WERI-Rb-1 (cell line): ENCODE measurements at regions not wholly inside any gene's neighbourhood (a gene's known extent, or its start where the extent isn't known, plus 50 kb on each side); places are given as distances from the start of the nearest gene placed in this dataset.
"Not testable (repeated sequence)": the region's sequence is repeated elsewhere in the genome, so short reads cannot be mapped to it uniquely, and the experiment has no call there.

Experiments used
- DNase-seq: peaks from one replicate; pipeline ENCODE4 v3.0.0-alpha.2; 2020
- H3K27ac ChIP-seq: fragments of 250-450 bp; sonication (Bioruptor Pico); 2 replicates; pipeline ENCODE4 v1.5.1; 2020; ENCODE audit warnings: mild to moderate bottlenecking, moderate library complexity
- H3K27me3 ChIP-seq: fragments of 250-450 bp; sonication (Bioruptor Pico); 2 replicates; pipeline ENCODE4 v1.5.1; 2021; ENCODE audit warnings: mild to moderate bottlenecking, low read depth, moderate library complexity; ENCODE audit not compliant: insufficient read depth, severe bottlenecking
- H3K36me3 ChIP-seq: fragments of 250-450 bp; sonication (Bioruptor Pico); 2 replicates; pipeline ENCODE4 v1.5.1; 2020; ENCODE audit warnings: mild to moderate bottlenecking, moderate library complexity
- H3K4me3 ChIP-seq: 2 replicates; pipeline ENCODE4 v1.5.1; 2011; ENCODE audit warnings: low read depth, mild to moderate bottlenecking, control low read depth, low read length
- H3K9me3 ChIP-seq: fragments of 250-450 bp; sonication (Bioruptor Pico); 2 replicates; pipeline ENCODE4 v1.5.1; 2021; ENCODE audit warnings: mild to moderate bottlenecking, moderate library complexity; ENCODE audit not compliant: severe bottlenecking
- TF ChIP-seq, protein P1 (sequence below): IDR thresholded peaks from 2 replicates; pipeline ENCODE4 v1.5.1; 2011; ENCODE audit warnings: low read depth, mild to moderate bottlenecking, control low read depth, inconsistent platforms, low read length

DNA sequence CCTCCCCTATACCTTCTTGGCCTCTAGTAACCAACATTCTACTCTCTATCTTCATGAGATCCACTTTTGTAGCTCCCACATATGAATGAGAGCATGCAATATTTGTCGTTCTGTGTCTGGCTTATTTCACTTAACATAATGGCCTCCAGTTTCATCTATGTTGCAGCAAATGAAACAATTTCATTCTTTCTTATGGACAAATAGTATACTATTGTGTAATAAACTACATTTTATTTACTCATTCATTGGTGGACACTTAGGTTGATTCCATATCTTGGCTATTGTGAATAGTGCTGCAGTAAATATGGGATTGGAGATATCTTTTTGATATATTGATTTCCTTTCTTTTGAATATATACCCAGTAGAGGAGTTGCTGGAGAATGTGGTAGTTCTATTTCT is 151.1 kb downstream of the JRKL start:
- no peaks in the 10 kb centered on the region for H3K36me3 ChIP-seq
- no peak overlapping the region for H3K4me3 ChIP-seq
- DNase-seq: no peak
- no peaks in the 10 kb centered on the region for H3K27me3 ChIP-seq
- TF ChIP-seq, protein P1, sequence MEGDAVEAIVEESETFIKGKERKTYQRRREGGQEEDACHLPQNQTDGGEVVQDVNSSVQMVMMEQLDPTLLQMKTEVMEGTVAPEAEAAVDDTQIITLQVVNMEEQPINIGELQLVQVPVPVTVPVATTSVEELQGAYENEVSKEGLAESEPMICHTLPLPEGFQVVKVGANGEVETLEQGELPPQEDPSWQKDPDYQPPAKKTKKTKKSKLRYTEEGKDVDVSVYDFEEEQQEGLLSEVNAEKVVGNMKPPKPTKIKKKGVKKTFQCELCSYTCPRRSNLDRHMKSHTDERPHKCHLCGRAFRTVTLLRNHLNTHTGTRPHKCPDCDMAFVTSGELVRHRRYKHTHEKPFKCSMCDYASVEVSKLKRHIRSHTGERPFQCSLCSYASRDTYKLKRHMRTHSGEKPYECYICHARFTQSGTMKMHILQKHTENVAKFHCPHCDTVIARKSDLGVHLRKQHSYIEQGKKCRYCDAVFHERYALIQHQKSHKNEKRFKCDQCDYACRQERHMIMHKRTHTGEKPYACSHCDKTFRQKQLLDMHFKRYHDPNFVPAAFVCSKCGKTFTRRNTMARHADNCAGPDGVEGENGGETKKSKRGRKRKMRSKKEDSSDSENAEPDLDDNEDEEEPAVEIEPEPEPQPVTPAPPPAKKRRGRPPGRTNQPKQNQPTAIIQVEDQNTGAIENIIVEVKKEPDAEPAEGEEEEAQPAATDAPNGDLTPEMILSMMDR: no peak
- H3K9me3 ChIP-seq: no peaks in the 10 kb centered on the region
- H3K27ac ChIP-seq: no peak overlapping the region

DNA sequence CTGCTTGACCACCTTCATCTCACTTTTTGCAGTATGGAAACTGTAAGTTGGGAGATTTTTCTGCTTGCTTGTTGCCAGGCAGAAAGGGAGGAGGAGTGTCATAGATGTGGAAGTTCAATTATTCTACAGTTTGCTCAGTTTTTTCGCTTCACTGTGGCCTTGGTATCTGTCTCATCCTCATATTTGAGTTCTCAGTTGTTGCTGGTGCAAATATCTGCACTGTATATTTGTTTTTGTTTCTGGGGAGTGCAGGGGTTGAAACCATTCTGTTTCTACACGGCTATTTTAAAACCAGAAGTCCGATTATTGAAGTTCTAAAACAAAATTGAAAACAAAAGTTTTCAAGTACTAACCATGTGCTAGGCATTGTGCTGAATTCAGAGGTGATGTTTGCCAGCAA is 153.4 kb downstream of the JRKL start:
- TF ChIP-seq, protein P1: no peak
- Histone ChIP-seq H3K27me3 (no peaks in the 10 kb centered on the region), H3K9me3 (no peaks in the 10 kb centered on the region), H3K4me3 (no peak overlapping the region), H3K36me3 (no peaks in the 10 kb centered on the region), H3K27ac (no peak overlapping the region)
- no peak for DNase-seq

DNA sequence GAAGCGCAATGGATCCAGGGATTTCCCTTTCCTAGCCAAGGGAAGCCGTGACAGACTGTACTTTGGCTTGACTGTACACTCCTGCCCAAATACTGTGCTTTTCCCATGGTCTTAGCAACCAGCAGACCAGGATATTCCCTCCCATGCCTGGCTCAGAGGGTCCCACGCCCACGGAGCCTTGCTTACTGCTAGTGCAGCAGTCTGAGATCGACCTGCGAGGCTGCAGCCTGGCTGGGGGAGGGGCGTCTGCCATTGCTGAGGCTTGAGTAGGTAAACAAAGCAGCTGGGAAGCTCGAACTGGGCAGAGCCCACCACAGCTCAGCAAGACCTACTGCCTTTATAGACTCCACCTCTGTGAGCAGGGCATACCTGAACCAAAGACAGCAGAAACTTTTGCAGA is 155.4 kb downstream of the JRKL start:
- H3K9me3 ChIP-seq, H3K27ac ChIP-seq, DNase-seq, H3K4me3 ChIP-seq, H3K36me3 ChIP-seq, H3K27me3 ChIP-seq: not testable (repeated sequence)

DNA sequence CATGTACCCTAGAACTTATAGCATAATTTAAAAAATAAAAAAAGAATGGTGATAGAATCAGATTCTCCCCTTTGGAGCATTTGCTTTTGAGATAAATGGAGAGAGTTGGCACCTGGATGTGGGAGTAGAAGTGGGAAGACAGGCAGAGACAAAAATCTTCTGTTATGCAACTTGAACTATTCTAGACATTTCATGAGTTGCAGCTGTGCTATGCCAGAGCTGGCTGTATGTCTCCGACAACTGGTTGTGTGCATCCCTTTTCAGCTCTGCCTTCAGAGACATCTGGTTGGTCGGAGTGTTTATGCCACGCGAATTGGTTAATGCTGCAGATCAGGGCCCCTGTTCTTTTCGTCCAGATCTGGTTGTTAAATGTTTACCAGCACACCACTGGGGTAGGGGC is 161.3 kb downstream of the JRKL start:
- TF ChIP-seq, protein P1: no peak
- H3K27ac ChIP-seq: no peak overlapping the region
- H3K36me3 ChIP-seq: no peaks in the 10 kb centered on the region
- H3K9me3 ChIP-seq: no peaks in the 10 kb centered on the region
- H3K27me3 ChIP-seq: no peaks in the 10 kb centered on the region
- no peak for DNase-seq
- no peak overlapping the region for H3K4me3 ChIP-seq

DNA sequence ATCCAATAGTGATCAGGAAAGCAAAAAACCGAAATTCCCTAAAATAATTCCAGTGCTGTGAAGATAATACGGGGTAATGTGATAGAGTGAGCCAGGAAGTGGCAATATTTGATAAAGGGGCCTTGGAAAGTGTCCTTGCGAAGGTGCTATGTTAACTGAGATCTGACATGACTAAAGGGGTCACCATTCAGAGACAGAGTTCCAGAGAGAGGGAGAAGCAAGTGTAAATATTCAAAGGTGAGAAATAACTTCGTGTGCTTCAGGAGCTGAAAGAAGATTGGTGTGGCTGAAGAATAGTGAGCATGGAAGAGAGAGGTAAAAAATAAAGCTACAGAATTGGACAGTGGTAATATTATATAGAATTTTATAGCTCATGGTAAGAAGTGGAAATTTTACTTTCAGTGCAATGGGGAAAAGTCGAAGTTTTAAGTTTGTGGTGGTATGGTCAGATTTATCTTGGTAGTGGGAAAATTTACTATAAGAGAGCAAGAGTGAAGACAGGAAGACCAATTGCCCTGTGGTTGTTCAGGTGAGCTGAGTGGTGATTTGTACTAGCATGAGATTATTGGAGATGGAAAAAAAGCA is 164.5 kb downstream of the JRKL start:
- no peaks in the 10 kb centered on the region for H3K27me3 ChIP-seq
- H3K9me3 ChIP-seq: no peaks in the 10 kb centered on the region
- no peak overlapping the region for H3K4me3 ChIP-seq
- TF ChIP-seq, protein P1: no peak
- no peak for DNase-seq
- no peaks in the 10 kb centered on the region for H3K36me3 ChIP-seq
- H3K27ac ChIP-seq: no peak overlapping the region

DNA sequence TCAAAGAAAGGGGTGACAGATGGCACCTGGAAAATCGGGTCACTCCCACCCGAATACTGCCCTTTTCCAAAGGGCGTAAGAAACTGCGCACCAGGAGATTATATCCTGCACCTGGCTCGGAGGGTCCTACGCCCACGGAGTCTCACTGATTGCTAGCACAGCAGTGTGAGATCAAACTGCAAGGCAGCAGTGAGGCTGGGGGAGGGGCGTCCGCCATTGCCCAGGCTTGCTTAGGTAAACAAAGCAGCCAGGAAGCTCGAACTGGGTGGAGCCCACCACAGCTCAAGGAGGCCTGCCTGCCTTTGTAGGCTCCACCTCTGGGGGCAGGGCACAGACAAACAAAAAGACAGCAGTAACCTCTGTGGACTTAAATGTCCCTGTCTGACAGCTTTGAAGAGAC is 166.0 kb downstream of the JRKL start:
- not testable (repeated sequence) for H3K4me3 ChIP-seq, H3K27ac ChIP-seq

DNA sequence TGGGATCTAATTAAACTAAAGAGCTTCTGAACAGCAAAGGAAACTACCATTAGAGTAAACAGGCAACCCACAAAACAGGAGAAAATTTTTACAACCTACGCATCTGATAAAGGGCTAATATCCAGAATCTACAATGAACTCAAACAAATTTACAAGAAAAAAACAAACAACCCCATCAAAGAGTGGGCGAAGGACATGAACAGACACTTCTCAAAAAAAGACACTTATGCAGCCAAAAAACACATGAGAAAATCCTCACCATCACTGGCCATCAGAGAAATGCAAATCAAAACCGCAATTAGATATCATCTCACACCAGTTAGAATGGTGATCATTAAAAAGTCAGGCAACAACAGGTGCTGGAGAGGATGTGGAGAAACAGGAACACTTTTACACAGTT is 170.9 kb downstream of the JRKL start:
- not testable (repeated sequence) for H3K9me3 ChIP-seq, H3K27ac ChIP-seq, H3K4me3 ChIP-seq, DNase-seq, H3K27me3 ChIP-seq, H3K36me3 ChIP-seq

More for the DNA sequence above, 166.0 kb downstream of the JRKL start:
- DNase-seq, H3K27me3 ChIP-seq, H3K9me3 ChIP-seq, H3K36me3 ChIP-seq: not testable (repeated sequence)
